SW 1271 (cell line): ENCODE measurements at regions not wholly inside any gene's neighbourhood (a gene's known extent, or its start where the extent isn't known, plus 50 kb on each side); places are given as distances from the start of the nearest gene placed in this dataset.

ENCODE experiments used
- DNase-seq, 2 experiments: peaks; one replicate each; lab custom pipeline; 2025; lab: John Stamatoyannopoulos, UW

DNA sequence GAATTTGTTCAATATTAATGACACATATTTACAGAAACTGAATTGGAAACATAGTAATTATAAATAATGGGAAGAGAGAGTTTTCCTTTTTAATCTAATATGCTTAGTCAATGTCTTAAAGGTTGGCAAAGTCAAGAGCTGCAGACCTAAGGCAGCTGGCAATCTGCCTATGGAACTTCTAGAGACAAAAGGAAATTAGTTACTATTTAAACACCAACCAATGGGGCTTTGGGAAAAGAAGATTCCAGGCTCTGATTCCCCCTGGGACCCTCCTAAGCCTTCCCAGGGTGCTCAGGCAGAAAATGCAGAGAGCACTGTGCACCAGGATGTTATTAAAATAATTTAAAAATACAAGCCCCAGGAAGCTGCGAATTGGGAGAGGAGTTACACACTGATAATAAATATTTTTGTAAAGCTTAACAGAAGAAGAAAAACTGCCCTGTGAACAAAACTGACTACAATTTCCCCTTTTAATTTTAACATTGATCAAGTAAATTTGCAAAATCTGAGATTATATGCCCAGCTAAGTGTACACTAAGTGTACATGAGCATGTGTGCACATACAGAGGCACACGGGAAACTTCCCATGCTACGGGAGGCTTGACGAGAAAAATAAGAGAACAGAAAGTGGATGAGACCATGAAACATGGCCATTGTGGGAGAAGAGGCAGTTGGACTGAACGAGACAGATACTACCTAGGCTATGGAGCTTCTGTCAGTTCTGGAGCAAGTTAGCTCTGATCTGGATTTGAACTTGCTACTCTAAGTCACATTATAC lies 77.4 kb upstream of the ADAMTS16 start:
- no peak for DNase-seq

- DNase-seq, result no peak
Measured at GRCh38 chr5:5063533-5063953, 76.6 kb upstream of the ADAMTS16 start.

GRCh38 chr5:5065472-5065871 lies 74.7 kb upstream of the ADAMTS16 start:
- no peak for DNase-seq

DNA sequence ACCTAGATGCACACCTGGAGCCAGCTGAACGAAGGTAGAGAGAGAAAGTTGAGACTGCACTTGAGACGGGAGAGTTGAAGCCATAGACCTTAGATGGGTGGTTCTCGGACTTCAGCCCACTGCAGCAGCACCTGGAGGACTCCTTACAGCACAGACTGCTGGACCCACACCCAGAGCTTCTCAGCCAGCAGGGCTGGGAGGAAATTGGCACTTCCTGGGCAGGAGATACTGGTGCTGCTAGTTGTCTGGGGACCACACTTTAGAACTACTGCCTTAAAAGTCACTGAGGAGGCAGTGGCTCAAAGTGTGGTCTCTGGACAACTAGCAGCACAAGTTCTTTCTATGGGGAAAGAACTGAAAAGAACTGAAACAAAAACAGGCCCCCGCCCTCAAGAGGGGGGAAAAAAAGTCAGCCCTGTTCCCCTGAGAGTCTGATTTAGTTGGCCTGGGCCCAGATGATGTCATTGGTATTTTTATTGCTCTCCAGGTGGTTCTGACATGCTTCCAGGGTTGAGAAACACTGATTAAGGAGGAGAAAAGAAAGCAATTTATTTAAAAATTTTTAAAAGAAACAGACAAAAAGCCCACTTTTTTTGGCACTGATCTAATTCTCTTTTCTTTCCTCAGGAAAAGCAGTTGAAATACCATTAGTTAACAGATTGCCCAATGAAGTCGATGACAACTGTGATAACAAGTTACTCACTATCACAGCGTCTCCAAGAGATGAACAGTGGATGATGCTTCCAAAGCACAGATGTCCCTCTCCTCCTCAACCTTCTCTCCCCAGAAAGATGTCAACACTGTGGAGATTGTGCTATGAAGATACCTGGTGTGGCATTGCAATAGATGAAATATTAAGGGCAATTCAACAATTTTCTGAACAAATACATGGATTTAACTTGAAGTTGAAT lies 73.6 kb upstream of the ADAMTS16 start:
- DNase-seq, result no peak

- no peak for DNase-seq
Measured at GRCh38 chr5:5069851-5070250, 70.3 kb upstream of the ADAMTS16 start.

DNA sequence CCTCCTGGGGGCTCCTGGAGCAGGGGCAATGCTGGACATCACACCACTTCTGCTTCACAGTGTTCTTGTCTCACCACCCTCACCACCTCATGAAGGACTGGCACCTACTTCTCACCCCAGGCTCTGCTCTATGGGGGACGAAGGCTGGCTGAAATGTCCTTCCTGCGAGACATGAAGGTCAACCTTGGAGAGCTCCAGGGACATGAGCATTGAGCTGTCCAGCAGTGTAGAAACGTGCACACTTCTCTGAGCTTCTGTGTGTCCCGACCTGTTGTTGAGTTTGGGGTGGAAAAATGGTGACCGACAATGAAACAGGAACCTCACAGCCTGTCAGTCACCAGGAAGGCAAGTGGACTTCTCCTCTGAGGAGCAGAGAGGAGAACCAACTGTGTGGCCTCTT lies 68.6 kb upstream of the ADAMTS16 start:
- DNase-seq, result no peak

DNA sequence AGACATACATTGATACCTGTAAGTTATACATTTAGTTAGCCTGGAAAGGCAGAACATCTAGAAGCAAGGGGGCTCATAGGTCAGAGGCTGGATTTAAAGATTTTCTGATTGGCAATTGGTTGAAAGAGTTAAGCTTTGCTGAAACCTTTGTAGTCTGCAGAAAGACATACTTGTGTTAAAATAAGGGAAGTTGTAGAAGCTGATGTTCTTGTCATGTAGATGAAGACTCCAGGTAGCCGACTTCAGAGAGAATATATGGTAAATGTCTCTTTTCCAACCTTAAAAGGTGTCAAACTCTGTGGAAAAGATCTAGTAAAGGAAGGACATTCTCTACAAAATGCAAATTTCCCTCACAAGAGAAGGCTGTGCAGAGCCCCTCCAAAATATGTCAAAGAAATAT lies 62.9 kb upstream of the ADAMTS16 start:
- no peak for DNase-seq

GRCh38 chr5:5078009-5078897 lies 61.9 kb upstream of the ADAMTS16 start:
- no peak for DNase-seq

- no peak for DNase-seq
Measured at GRCh38 chr5:5079876-5080275, 60.3 kb upstream of the ADAMTS16 start.

DNA sequence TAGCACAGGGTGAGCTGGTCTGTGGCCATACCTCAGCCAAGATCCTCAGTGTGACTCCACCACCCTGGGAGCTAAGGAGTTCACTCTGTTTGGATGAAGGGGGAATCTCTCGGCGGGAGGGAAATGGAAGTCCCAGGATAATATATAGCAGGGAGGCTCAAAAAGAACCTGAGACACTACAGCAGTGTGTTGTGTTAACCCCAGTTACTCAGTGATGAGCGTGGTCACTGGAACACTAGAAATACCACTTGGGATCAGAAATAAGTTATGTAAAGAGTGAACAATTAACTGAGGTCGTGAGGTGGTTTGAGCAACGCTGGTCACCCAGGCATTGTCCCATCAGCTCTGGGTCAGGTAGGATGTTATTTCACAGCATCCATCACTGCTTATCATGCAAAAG lies 59.3 kb upstream of the ADAMTS16 start:
- no peak for DNase-seq

DNA sequence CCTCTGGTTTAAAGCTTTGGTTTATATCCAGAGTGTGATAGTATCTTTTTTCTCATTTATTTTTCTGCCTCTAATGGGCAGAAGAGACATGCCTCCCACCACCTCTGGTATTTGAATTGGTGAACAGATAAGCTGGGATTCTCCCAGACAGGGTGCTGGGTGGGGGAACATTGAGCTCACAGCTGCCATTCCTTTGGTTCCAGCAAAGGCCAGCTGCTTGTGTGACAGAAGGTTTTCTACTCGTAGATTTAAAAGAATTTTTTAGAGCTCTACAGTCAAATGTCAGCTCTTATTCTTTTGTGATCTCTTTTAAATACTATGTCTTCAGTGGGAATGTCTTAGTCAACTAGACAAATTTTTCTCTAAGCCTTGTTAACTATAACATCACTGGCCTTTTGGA lies 54.7 kb upstream of the ADAMTS16 start:
- DNase-seq, result no peak

DNA sequence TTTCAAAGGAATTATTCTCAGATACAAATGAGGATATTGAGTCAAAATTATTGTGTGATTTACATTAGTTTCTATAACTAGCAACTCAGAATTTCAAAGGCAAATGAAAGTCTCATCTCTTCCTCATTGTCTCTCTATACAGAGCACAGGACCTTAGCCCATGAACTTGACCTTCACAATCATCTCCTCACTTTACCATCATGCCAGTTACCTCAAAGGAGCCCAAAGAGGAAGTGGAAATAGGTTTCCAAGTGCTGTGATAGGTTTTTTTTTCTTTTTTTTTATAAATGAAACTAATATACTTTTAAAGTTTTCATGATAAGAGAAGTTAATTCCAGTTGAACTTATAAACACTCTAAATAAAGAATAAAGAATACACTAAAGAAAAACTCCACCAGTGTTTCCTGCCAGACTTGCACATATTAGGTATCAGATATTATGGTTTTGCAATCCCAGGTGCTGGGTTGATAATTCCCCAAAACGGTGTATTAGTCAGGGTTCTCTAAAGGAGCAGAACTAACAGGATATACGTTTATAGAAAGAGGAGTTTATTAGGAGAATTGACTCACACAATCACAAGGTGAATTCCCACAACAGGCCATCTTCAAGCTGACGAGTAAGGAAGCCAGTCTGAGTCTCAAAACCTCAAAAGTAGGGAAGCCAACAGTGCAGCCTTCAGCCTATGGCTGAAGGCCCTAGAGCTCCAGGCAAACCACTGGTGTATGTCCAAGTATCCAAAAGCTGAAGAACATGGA lies 50.1 kb upstream of the ADAMTS16 start:
- no peak for DNase-seq
